Osteoblast (primary cell): ENCODE measurements at regions not wholly inside any gene's neighbourhood (a gene's known extent, or its start where the extent isn't known, plus 50 kb on each side); places are given as distances from the start of the nearest gene placed in this dataset.

Experiments used
- DNase-seq: peaks from one replicate; pipeline ENCODE4 v3.0.0; 2011; ENCODE audit warnings: low spot score, mixed read lengths; ENCODE audit not compliant: insufficient read length; ENCODE audit errors: missing footprints
- H2AFZ ChIP-seq: 2 replicates; pipeline ENCODE4 v1.6.0; 2011; ENCODE audit warnings: mild to moderate bottlenecking, low read length
- H3K27ac ChIP-seq: 2 replicates; pipeline ENCODE4 v1.5.1; 2011; ENCODE audit warnings: mild to moderate bottlenecking, low read depth, low read length, moderate library complexity
- H3K27me3 ChIP-seq: 2 replicates; pipeline ENCODE4 v1.6.0; 2012; ENCODE audit warnings: mild to moderate bottlenecking, control low read depth, inconsistent platforms, low read length, moderate library complexity; ENCODE audit not compliant: insufficient read depth
- H3K36me3 ChIP-seq: 2 replicates; pipeline ENCODE4 v1.5.1; 2011; ENCODE audit warnings: mild to moderate bottlenecking, low read length, control low read depth, moderate library complexity; ENCODE audit not compliant: insufficient read depth
- H3K4me1 ChIP-seq: 2 replicates; pipeline ENCODE4 v1.5.1; 2011; ENCODE audit warnings: mild to moderate bottlenecking, low read length, control low read depth, moderate library complexity; ENCODE audit not compliant: insufficient read depth
- H3K4me2 ChIP-seq: 2 replicates; pipeline ENCODE4 v1.6.0; 2011; ENCODE audit warnings: mild to moderate bottlenecking, low read length; ENCODE audit not compliant: insufficient read depth
- H3K4me3 ChIP-seq: fragments of 200-600 bp; sonication (generic); 3 replicates; pipeline ENCODE4 v1.5.1; 2012; ENCODE audit warnings: mild to moderate bottlenecking, low read length, inconsistent platforms; ENCODE audit not compliant: insufficient read depth
- H3K79me2 ChIP-seq: 2 replicates; pipeline ENCODE4 v1.6.0; 2012; ENCODE audit warnings: mild to moderate bottlenecking, low read length, control low read depth, inconsistent platforms; ENCODE audit not compliant: insufficient read depth
- H3K9me3 ChIP-seq: 2 replicates; pipeline ENCODE4 v1.5.1; 2011; ENCODE audit warnings: low read depth, low read length, control low read depth
- H4K20me1 ChIP-seq: 2 replicates; pipeline ENCODE4 v1.6.0; 2012; ENCODE audit warnings: mild to moderate bottlenecking, low read length, control low read depth; ENCODE audit not compliant: insufficient read depth
- TF ChIP-seq, protein P1 (sequence below): IDR thresholded peaks from 2 replicates; pipeline ENCODE4 v1.5.1; 2011; ENCODE audit warnings: mild to moderate bottlenecking, low read depth, low read length, moderate library complexity; ENCODE audit errors: extremely low read depth

- Histone ChIP-seq H3K36me3 (no peaks in the 10 kb centered on the region), H3K27ac (no peak overlapping the region), H3K4me3 (no peak overlapping the region), H4K20me1 (no peaks in the 10 kb centered on the region), H3K4me1 (no peaks in the 10 kb centered on the region), H3K79me2 (no peaks in the 10 kb centered on the region), H3K4me2 (no peak overlapping the region), H3K9me3 (no peaks in the 10 kb centered on the region), H2AFZ (no peak overlapping the region), H3K27me3 (no peaks in the 10 kb centered on the region)
- DNase-seq = no peak
- TF ChIP-seq, protein P1, sequence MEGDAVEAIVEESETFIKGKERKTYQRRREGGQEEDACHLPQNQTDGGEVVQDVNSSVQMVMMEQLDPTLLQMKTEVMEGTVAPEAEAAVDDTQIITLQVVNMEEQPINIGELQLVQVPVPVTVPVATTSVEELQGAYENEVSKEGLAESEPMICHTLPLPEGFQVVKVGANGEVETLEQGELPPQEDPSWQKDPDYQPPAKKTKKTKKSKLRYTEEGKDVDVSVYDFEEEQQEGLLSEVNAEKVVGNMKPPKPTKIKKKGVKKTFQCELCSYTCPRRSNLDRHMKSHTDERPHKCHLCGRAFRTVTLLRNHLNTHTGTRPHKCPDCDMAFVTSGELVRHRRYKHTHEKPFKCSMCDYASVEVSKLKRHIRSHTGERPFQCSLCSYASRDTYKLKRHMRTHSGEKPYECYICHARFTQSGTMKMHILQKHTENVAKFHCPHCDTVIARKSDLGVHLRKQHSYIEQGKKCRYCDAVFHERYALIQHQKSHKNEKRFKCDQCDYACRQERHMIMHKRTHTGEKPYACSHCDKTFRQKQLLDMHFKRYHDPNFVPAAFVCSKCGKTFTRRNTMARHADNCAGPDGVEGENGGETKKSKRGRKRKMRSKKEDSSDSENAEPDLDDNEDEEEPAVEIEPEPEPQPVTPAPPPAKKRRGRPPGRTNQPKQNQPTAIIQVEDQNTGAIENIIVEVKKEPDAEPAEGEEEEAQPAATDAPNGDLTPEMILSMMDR = no peak
Observed at GRCh38 chr9:95605816-95606488, 89.2 kb upstream of the PTCH1 start.

- no peaks in the 10 kb centered on the region for H3K4me1 ChIP-seq
- H3K27ac ChIP-seq = no peak overlapping the region
- no peak overlapping the region for H2AFZ ChIP-seq
- H3K36me3 ChIP-seq = no peaks in the 10 kb centered on the region
- no peaks in the 10 kb centered on the region for H4K20me1 ChIP-seq
- no peaks in the 10 kb centered on the region for H3K27me3 ChIP-seq
- H3K4me2 ChIP-seq = no peak overlapping the region
- DNase-seq = no peak
- no peaks in the 10 kb centered on the region for H3K9me3 ChIP-seq
- TF ChIP-seq, protein P1 = no peak
- H3K4me3 ChIP-seq = no peak overlapping the region
- H3K79me2 ChIP-seq = no peaks in the 10 kb centered on the region
Observed at GRCh38 chr9:95605101-95605500, 88.3 kb upstream of the PTCH1 start.

- Histone ChIP-seq H3K36me3 (no peaks in the 10 kb centered on the region), H3K27me3 (no peaks in the 10 kb centered on the region), H3K4me1 (no peaks in the 10 kb centered on the region), H4K20me1 (no peaks in the 10 kb centered on the region), H3K4me3 (no peak overlapping the region), H2AFZ (no peak overlapping the region), H3K27ac (no peak overlapping the region), H3K79me2 (no peaks in the 10 kb centered on the region), H3K4me2 (no peak overlapping the region), H3K9me3 (no peaks in the 10 kb centered on the region)
- no peak for DNase-seq
- TF ChIP-seq, protein P1 = no peak
Observed at GRCh38 chr9:95598236-95598635, 81.5 kb upstream of the PTCH1 start.

GRCh38 chr9:95595721-95596295 is 79.0 kb upstream of the PTCH1 start:
- Histone ChIP-seq H3K4me2 (no peak overlapping the region), H2AFZ (no peak overlapping the region), H3K4me1 (no peaks in the 10 kb centered on the region), H3K79me2 (no peaks in the 10 kb centered on the region), H3K9me3 (no peaks in the 10 kb centered on the region), H3K36me3 (no peaks in the 10 kb centered on the region), H3K4me3 (no peak overlapping the region), H4K20me1 (no peaks in the 10 kb centered on the region), H3K27me3 (peaks cover 4% of the 10 kb centered on the region), H3K27ac (no peak overlapping the region)
- DNase-seq = no peak
- TF ChIP-seq, protein P1 = no peak
